Fibroblast of lung (primary cell): ENCODE measurements at regions not wholly inside any gene's neighbourhood (a gene's known extent, or its start where the extent isn't known, plus 50 kb on each side); places are given as distances from the start of the nearest gene placed in this dataset.

Experiments
- EZH2 ChIP-seq: IDR thresholded peaks from 2 replicates; pipeline ENCODE4 v1.5.1; 2012; ENCODE audit warnings: low read length, control low read depth, mild to moderate bottlenecking; ENCODE audit errors: missing control alignments
- TF ChIP-seq, protein P1 (sequence below), 2 donors: IDR thresholded peaks in 1 of 2; conservative IDR thresholded peaks in 1 of 2; 1 replicate in 1 of 2; 2 replicates in 1 of 2; pipeline ENCODE4 v1.5.1; 2011 to 2012; ENCODE audit warnings: low read length in 2 of 2, control low read depth in 1 of 2, inconsistent platforms in 1 of 2, low read depth in 1 of 2, mild to moderate bottlenecking in 1 of 2

DNA sequence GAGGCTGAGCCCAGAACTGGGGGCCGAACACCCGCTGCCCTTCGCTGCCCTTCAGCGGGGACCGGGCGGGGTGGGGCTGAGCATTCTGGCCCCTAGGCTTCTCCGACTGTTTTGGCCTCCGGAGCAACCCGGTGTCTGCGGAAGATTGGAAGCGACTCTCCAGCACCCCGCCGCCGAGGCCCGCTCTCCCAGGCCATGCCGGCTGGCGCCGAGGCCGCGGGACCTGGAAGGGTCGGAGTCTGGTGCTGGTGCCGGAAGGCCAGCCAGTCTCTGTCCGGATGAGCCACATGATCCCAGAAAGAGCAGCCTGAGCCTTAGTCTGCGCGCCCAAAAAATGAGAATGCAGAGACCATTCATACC is 272.0 kb downstream of the FOXD2 start:
- TF ChIP-seq, protein P1, sequence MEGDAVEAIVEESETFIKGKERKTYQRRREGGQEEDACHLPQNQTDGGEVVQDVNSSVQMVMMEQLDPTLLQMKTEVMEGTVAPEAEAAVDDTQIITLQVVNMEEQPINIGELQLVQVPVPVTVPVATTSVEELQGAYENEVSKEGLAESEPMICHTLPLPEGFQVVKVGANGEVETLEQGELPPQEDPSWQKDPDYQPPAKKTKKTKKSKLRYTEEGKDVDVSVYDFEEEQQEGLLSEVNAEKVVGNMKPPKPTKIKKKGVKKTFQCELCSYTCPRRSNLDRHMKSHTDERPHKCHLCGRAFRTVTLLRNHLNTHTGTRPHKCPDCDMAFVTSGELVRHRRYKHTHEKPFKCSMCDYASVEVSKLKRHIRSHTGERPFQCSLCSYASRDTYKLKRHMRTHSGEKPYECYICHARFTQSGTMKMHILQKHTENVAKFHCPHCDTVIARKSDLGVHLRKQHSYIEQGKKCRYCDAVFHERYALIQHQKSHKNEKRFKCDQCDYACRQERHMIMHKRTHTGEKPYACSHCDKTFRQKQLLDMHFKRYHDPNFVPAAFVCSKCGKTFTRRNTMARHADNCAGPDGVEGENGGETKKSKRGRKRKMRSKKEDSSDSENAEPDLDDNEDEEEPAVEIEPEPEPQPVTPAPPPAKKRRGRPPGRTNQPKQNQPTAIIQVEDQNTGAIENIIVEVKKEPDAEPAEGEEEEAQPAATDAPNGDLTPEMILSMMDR (conservative IDR thresholded peaks at IDR 0.05 in 1 of 2, IDR thresholded peaks at IDR 0.05 in 1 of 2; ENCODE audit: low read depth in 1 of 2, low read length in 2 of 2), result no peak
- TF ChIP-seq EZH2, result no peak
